Testis (tissue), 2 donors: ENCODE measurements at regions not wholly inside any gene's neighbourhood (a gene's known extent, or its start where the extent isn't known, plus 50 kb on each side); places are given as distances from the start of the nearest gene placed in this dataset.

Experiments
- CTCF ChIP-seq, 3 experiments: fragments of 450-650 bp in 2 of 3; fragments of 200-600 bp in 1 of 3; sonication (generic) in 1 of 3; IDR thresholded peaks; one replicate each; pipeline ENCODE4 v1.5.1; 2016 to 2019; ENCODE audit warnings: antibody characterized with exemption in 3 of 3, mild to moderate bottlenecking in 2 of 3, moderate library complexity in 1 of 3
- POLR2A ChIP-seq: fragments of 450-650 bp; IDR thresholded peaks from one replicate; pipeline ENCODE4 v1.6.1; 2017; ENCODE audit warnings: antibody characterized with exemption, mild to moderate bottlenecking, moderate library complexity

GRCh38 chr2:122144884-122145283 lies 389.4 kb downstream of the TSN start:
- TF ChIP-seq POLR2A (no peak), CTCF (IDR thresholded peaks at IDR 0.05) (no peak)
